A673 (cell line): ENCODE measurements at regions not wholly inside any gene's neighbourhood (a gene's known extent, or its start where the extent isn't known, plus 50 kb on each side); places are given as distances from the start of the nearest gene placed in this dataset.

ENCODE experiments used
- BruUV-seq: library from RNA; stranded (reverse); fragments of 400-500 nt; replicated peaks from 2 replicates; lab custom pipeline; 2021; lab: Mats Ljungman, UMichigan
- CTCF ChIA-PET: fragments of 300-600 bp; sonication (Branson Sonifier 250); formaldehyde crosslinking; loops from one replicate; lab custom pipeline; 2022; ENCODE audit warnings: antibody characterized with exemption; lab: Charles Lee
- POLR2A ChIA-PET: fragments of 300-600 bp; sonication (Branson Sonifier 250); formaldehyde crosslinking; loops from one replicate; lab custom pipeline; 2022; ENCODE audit warnings: antibody characterized with exemption; ENCODE audit not compliant: low non-redundant PET; lab: Charles Lee
- DNase-seq: peaks from one replicate; pipeline ENCODE4 v3.0.0-alpha.2; 2015; ENCODE audit warnings: low spot score
- H3K27ac ChIP-seq: fragments of 200-600 bp; sonication (generic); 2 replicates; pipeline ENCODE4 v1.5.1; 2016; ENCODE audit warnings: mixed run types, low read depth, mild to moderate bottlenecking, mixed read lengths, antibody characterized with exemption, low read length; ENCODE audit not compliant: poor library complexity, severe bottlenecking
- H3K27me3 ChIP-seq: fragments of 200-600 bp; sonication (generic); replicated peaks from 2 replicates; pipeline ENCODE4 v1.6.1; 2017; ENCODE audit warnings: mixed run types, low read depth, mild to moderate bottlenecking, mixed read lengths, antibody characterized with exemption, low read length; ENCODE audit not compliant: insufficient read depth, poor library complexity
- H3K36me3 ChIP-seq: fragments of 200-600 bp; sonication (generic); 2 replicates; pipeline ENCODE4 v1.6.1; 2016; ENCODE audit warnings: mixed run types, mild to moderate bottlenecking, mixed read lengths, antibody characterized with exemption, low read length; ENCODE audit not compliant: insufficient read depth, poor library complexity, severe bottlenecking
- H3K4me1 ChIP-seq: fragments of 200-600 bp; sonication (generic); 2 replicates; pipeline ENCODE4 v1.6.1; 2017; ENCODE audit warnings: mixed run types, mild to moderate bottlenecking, mixed read lengths, antibody characterized with exemption, low read length; ENCODE audit not compliant: insufficient read depth, poor library complexity, severe bottlenecking
- H3K4me3 ChIP-seq: fragments of 200-600 bp; sonication (generic); 2 replicates; pipeline ENCODE4 v1.5.1; 2016; ENCODE audit warnings: low read depth, mixed run types, mild to moderate bottlenecking, mixed read lengths, low read length; ENCODE audit not compliant: poor library complexity, severe bottlenecking
- H3K9me3 ChIP-seq: fragments of 200-600 bp; sonication (generic); 2 replicates; pipeline ENCODE4 v1.6.1; 2016; ENCODE audit warnings: mixed run types, low read depth, mild to moderate bottlenecking, mixed read lengths, antibody characterized with exemption, low read length; ENCODE audit not compliant: poor library complexity, severe bottlenecking
- EZH2 ChIP-seq: fragments of 200-600 bp; sonication (generic); IDR thresholded peaks from 2 replicates; pipeline ENCODE4 v1.6.1; 2017; ENCODE audit warnings: borderline replicate concordance, low read depth, mild to moderate bottlenecking, mixed read lengths, antibody characterized with exemption, low read length; ENCODE audit not compliant: poor library complexity, severe bottlenecking
- intact Hi-C: fragments of 100-400 bp; cut with micrococcal nuclease; formaldehyde crosslinking; loops from one replicate; pipeline ENCODE4 v1.10.0; 2022; ENCODE audit not compliant: unreplicated experiment
- TF ChIP-seq, protein P1 (sequence below): fragments of 300-800, 200-600 bp; sonication (generic); conservative IDR thresholded peaks from 2 replicates; pipeline ENCODE4 v1.5.1; 2017; ENCODE audit warnings: low read depth, mild to moderate bottlenecking, antibody characterized with exemption, low read length, moderate library complexity, mixed read lengths

DNA sequence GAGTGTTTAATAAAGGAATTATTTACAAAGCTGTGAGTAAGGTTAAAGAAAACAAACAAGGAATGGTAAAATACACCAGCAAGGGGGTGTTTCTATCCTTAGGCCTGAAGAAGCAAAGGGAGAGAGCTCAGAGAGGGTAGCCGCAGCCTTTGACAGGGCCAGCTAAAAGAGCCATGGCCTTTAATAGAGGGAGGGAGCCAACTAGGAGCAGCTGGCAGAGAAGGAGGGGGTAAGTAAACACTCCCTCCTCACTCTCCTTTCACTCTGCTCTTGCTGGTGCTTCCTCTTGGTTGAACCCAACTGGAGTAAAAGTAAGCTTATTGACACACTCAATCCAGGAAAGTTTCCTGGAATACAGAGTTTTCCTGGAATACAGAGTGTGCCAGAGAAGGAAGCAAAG is 87.5 kb downstream of the CH25H start:
- H3K36me3 ChIP-seq = no peaks in the 10 kb centered on the region
- no peak overlapping the region for H3K4me3 ChIP-seq
- no peak overlapping the region for H3K27ac ChIP-seq
- no peak for TF ChIP-seq EZH2
- TF ChIP-seq, protein P1, sequence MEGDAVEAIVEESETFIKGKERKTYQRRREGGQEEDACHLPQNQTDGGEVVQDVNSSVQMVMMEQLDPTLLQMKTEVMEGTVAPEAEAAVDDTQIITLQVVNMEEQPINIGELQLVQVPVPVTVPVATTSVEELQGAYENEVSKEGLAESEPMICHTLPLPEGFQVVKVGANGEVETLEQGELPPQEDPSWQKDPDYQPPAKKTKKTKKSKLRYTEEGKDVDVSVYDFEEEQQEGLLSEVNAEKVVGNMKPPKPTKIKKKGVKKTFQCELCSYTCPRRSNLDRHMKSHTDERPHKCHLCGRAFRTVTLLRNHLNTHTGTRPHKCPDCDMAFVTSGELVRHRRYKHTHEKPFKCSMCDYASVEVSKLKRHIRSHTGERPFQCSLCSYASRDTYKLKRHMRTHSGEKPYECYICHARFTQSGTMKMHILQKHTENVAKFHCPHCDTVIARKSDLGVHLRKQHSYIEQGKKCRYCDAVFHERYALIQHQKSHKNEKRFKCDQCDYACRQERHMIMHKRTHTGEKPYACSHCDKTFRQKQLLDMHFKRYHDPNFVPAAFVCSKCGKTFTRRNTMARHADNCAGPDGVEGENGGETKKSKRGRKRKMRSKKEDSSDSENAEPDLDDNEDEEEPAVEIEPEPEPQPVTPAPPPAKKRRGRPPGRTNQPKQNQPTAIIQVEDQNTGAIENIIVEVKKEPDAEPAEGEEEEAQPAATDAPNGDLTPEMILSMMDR = no peak
- no TSS peak for BruUV-seq
- peaks cover 6% of the 10 kb centered on the region for H3K4me1 ChIP-seq
- no peaks in the 10 kb centered on the region for H3K9me3 ChIP-seq
- no peak for DNase-seq
- intact Hi-C loops = no loop called here
- H3K27me3 ChIP-seq = no peaks in the 10 kb centered on the region
- ChIA-PET POLR2A (no interaction called here), CTCF (no interaction called here)

DNA sequence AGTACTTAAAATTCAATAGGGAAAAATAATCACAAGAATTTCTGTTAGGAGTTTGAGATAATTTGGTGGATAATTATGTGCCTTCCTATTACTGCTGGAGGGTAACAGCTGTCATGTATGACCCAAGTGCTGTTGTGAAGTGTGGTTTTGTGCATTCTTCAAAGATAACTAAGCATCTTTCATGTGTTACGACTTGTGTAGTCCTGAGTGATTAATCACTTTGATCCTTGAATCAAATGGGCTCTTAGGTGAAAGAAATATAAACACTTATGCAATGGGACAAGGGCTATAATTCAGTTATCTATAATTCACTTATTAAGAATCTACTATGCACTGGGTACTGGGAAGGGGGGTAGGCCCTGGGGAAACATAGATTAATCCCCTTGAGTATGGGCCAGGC is 89.0 kb downstream of the CH25H start:
- BruUV-seq = no TSS peak
- ChIA-PET CTCF (no interaction called here), POLR2A (no interaction called here)
- H3K9me3 ChIP-seq = no peaks in the 10 kb centered on the region
- intact Hi-C loops = no loop called here
- no peak overlapping the region for H3K27ac ChIP-seq
- no peaks in the 10 kb centered on the region for H3K27me3 ChIP-seq
- H3K36me3 ChIP-seq = no peaks in the 10 kb centered on the region
- peaks cover 6% of the 10 kb centered on the region for H3K4me1 ChIP-seq
- peak; percentile 11 for DNase-seq
- H3K4me3 ChIP-seq = no peak overlapping the region
- no peak for TF ChIP-seq EZH2
- TF ChIP-seq, protein P1 = no peak

DNA sequence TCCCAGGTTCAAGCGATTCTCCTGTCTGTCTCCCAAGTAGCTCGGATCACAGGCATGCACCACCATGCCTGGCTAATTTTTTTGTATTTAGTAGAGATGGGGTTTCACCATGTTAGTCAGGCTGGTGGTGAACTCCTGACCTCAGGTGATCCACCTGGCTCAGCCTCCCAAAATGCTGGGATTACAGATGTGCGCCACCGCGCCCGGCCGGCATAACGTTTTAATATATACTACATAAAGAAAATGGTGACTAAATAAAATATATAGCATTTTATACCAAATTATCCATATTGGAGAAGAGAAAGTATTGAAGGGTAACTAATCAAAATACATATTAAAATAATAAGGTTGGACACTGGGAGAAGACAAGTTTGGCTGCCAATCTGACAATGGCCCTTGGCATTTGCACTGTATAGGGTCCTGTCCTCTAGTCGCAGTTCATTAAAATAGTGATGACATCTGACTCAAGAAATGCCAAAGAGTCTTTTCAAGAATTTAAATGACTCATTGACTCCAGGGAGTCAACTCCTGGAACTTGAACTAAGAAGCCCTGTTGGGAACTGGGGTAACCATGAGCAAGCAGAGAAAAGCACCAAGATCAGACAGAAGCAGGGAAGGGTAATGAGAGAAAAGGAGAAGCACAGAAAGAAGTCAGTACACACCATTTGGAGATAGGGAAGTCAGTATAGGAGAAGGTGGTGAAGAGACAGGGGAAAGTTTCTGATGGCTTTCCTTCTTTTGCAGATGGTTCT is 91.1 kb downstream of the CH25H start:
- Histone ChIP-seq H3K36me3 (no peaks in the 10 kb centered on the region), H3K4me1 (peaks cover 6% of the 10 kb centered on the region), H3K4me3 (no peak overlapping the region), H3K27ac (no peak overlapping the region), H3K9me3 (no peaks in the 10 kb centered on the region), H3K27me3 (no peaks in the 10 kb centered on the region)
- TF ChIP-seq, protein P1 = no peak
- no peak for TF ChIP-seq EZH2
- BruUV-seq = no TSS peak
- POLR2A ChIA-PET = no interaction called here
- CTCF ChIA-PET = no interaction called here
- DNase-seq = peak; percentile 44
- intact Hi-C loops = no loop called here
